Gastroesophageal sphincter (tissue), 4 donors: ENCODE measurements at regions not wholly inside any gene's neighbourhood (a gene's known extent, or its start where the extent isn't known, plus 50 kb on each side); places are given as distances from the start of the nearest gene placed in this dataset.

Experiments
- ATAC-seq: fragments of 150-250 bp; one replicate; pipeline ENCODE4 v1.9.1; 2016; ENCODE audit warnings: mild to moderate bottlenecking, moderate library complexity
- H3K27ac ChIP-seq, 4 donors: fragments of 200-600 bp; sonication (generic) in 3 of 4; 1 replicate in 3 of 4; 2 replicates in 1 of 4; pipeline ENCODE4 v1.5.1; 2016 to 2019
- H3K27me3 ChIP-seq: fragments of 200-600 bp; sonication (generic); one replicate; pipeline ENCODE4 v1.5.1; 2019
- H3K36me3 ChIP-seq, 2 donors: fragments of 200-600 bp; sonication (generic); one replicate each; pipeline ENCODE4 v1.5.1; 2019; ENCODE audit warnings: control low read depth in 1 of 2
- H3K4me1 ChIP-seq, 3 donors: fragments of 200-600 bp; sonication (generic); 1 replicate in 2 of 3; 2 replicates in 1 of 3; pipeline ENCODE4 v1.5.1; 2016 to 2019; ENCODE audit warnings: control low read depth in 2 of 3
- H3K4me3 ChIP-seq, 2 donors: fragments of 200-600 bp; sonication (generic); one replicate each; pipeline ENCODE4 v1.5.1; 2019; ENCODE audit warnings: mild to moderate bottlenecking in 1 of 2, moderate library complexity in 1 of 2
- H3K9me3 ChIP-seq, 3 donors: fragments of 200-600 bp; sonication (generic); one replicate each; pipeline ENCODE4 v1.5.1; 2017 to 2019; ENCODE audit warnings: control low read depth in 2 of 3
- CTCF ChIP-seq, 4 experiments: fragments of 200-600 bp in 2 of 4; fragments of 450-650 bp in 2 of 4; sonication (generic) in 1 of 4; IDR thresholded peaks; one replicate each; pipeline ENCODE4 v1.5.1; 2017 to 2019; ENCODE audit warnings: antibody characterized with exemption in 4 of 4, mild to moderate bottlenecking in 2 of 4, moderate library complexity in 2 of 4
- EP300 ChIP-seq: sonication (generic); formaldehyde crosslinking; IDR thresholded peaks from one replicate; pipeline ENCODE4 v1.6.1; 2017; ENCODE audit warnings: antibody characterized with exemption, mild to moderate bottlenecking
- POLR2A ChIP-seq, 2 donors: fragments of 450-650 bp; IDR thresholded peaks; one replicate each; pipeline ENCODE4 v1.6.1; 2017; ENCODE audit warnings: antibody characterized with exemption in 2 of 2, mild to moderate bottlenecking in 2 of 2, moderate library complexity in 1 of 2
- POLR2AphosphoS5 ChIP-seq: sonication (generic); formaldehyde crosslinking; IDR thresholded peaks from one replicate; pipeline ENCODE4 v1.6.1; 2017; ENCODE audit warnings: antibody characterized with exemption
- WGBS, 2 donors: methylation state at CpG; one replicate each; pipeline ENCODE4 v1.1.5; 2018; ENCODE audit warnings: low coverage in 1 of 2; 5-methylcytosine and 5-hydroxymethylcytosine counted together

- no peak overlapping the region for H3K4me3 ChIP-seq
- TF ChIP-seq POLR2A (IDR thresholded peaks at IDR 0.05) (no peak), EP300 (no peak), POLR2AphosphoS5 (no peak), CTCF (IDR thresholded peaks at IDR 0.05) (no peak)
- no peaks in the 10 kb centered on the region for H3K4me1 ChIP-seq
- no peaks in the 10 kb centered on the region for H3K9me3 ChIP-seq
- H3K27ac ChIP-seq: no peak overlapping the region
- no peaks in the 10 kb centered on the region for H3K27me3 ChIP-seq
- H3K36me3 ChIP-seq: no peaks in the 10 kb centered on the region
- 59 to 88% methylated on average over 1 of the region's 1 CpG for WGBS, 2 donors
- ATAC-seq: no peak
Measured at GRCh38 chr6:80728830-80729229, 622.4 kb downstream of the BCKDHB start.

- no peaks in the 10 kb centered on the region for H3K4me1 ChIP-seq
- 33 to 50% methylated on average over 1 of the region's 1 CpG for WGBS, 2 donors
- no peaks in the 10 kb centered on the region for H3K9me3 ChIP-seq
- no peak for TF ChIP-seq POLR2AphosphoS5
- no peak for TF ChIP-seq POLR2A (IDR thresholded peaks at IDR 0.05)
- TF ChIP-seq CTCF (IDR thresholded peaks at IDR 0.05): no peak
- no peak for TF ChIP-seq EP300
- no peak for ATAC-seq
- no peak overlapping the region for H3K4me3 ChIP-seq
- no peak overlapping the region for H3K27ac ChIP-seq
- no peaks in the 10 kb centered on the region for H3K36me3 ChIP-seq
- H3K27me3 ChIP-seq: no peaks in the 10 kb centered on the region
Measured at GRCh38 chr6:80728101-80728750, 621.8 kb downstream of the BCKDHB start.

- Histone ChIP-seq H3K27ac (no peak overlapping the region), H3K4me3 (no peak overlapping the region), H3K4me1 (no peaks in the 10 kb centered on the region), H3K27me3 (no peaks in the 10 kb centered on the region), H3K36me3 (no peaks in the 10 kb centered on the region), H3K9me3 (no peaks in the 10 kb centered on the region)
- 52 to 69% methylated on average over 5 of the region's 5 CpGs for WGBS, 2 donors
- no peak for TF ChIP-seq POLR2A (IDR thresholded peaks at IDR 0.05)
- TF ChIP-seq CTCF (IDR thresholded peaks at IDR 0.05): no peak
- TF ChIP-seq EP300: no peak
- no peak for ATAC-seq
Measured at GRCh38 chr6:80725156-80725930, 618.9 kb downstream of the BCKDHB start.

- TF ChIP-seq POLR2AphosphoS5: no peak
- no peak for TF ChIP-seq POLR2A (IDR thresholded peaks at IDR 0.05)
- no peak for TF ChIP-seq CTCF (IDR thresholded peaks at IDR 0.05)
- no peak for TF ChIP-seq EP300
- no peak for ATAC-seq
- H3K36me3 ChIP-seq: no peaks in the 10 kb centered on the region
- H3K4me3 ChIP-seq: no peak overlapping the region
- H3K27me3 ChIP-seq: no peaks in the 10 kb centered on the region
- no peak overlapping the region for H3K27ac ChIP-seq
- no peaks in the 10 kb centered on the region for H3K9me3 ChIP-seq
- 100% methylated on average over 1 of the region's 3 CpGs; no CpG with 5 or more reads in 1 of the 2 donors for WGBS, 2 donors
- no peaks in the 10 kb centered on the region for H3K4me1 ChIP-seq
Measured at GRCh38 chr6:80720824-80721223, 614.4 kb downstream of the BCKDHB start.

- WGBS, 2 donors: 76 to 92% methylated on average over 6 of the region's 6 CpGs
- TF ChIP-seq EP300: no peak
- TF ChIP-seq CTCF (IDR thresholded peaks at IDR 0.05): no peak
- no peak for TF ChIP-seq POLR2A (IDR thresholded peaks at IDR 0.05)
- no peak for TF ChIP-seq POLR2AphosphoS5
- H3K4me1 ChIP-seq: no peaks in the 10 kb centered on the region
- no peak overlapping the region for H3K27ac ChIP-seq
- no peak overlapping the region for H3K4me3 ChIP-seq
- no peaks in the 10 kb centered on the region for H3K9me3 ChIP-seq
- H3K27me3 ChIP-seq: no peaks in the 10 kb centered on the region
- no peak for ATAC-seq
- no peaks in the 10 kb centered on the region for H3K36me3 ChIP-seq
Measured at GRCh38 chr6:80714513-80714912, 608.0 kb downstream of the BCKDHB start.
